Heart left ventricle (tissue), 13 donors: ENCODE measurements at regions not wholly inside any gene's neighbourhood (a gene's known extent, or its start where the extent isn't known, plus 50 kb on each side); places are given as distances from the start of the nearest gene placed in this dataset.

Source experiments
- POLR2A ChIP-seq, 2 donors: fragments of 450-650 bp; IDR thresholded peaks; one replicate each; pipeline ENCODE4 v1.6.1; 2017; ENCODE audit warnings: antibody characterized with exemption in 2 of 2, mild to moderate bottlenecking in 2 of 2, moderate library complexity in 2 of 2
- TF ChIP-seq, protein P1 (sequence below), 12 donors: fragments of 200-600 bp; sonication (generic) in 4 of 12; IDR thresholded peaks; one replicate each; pipeline versions ENCODE4 v1.5.0 to v1.8.0; 2018 to 2022; ENCODE audit warnings: antibody characterized with exemption in 12 of 12, mild to moderate bottlenecking in 5 of 12
- donor health status: ischemic (EF 13 %, LVEDD 7.1; RV severe dilation, severe dysfunction).
- donor health status: DM: no; HTN: yes; CAD: no.
- donor health status: DM: no; HTN: no; CAD: no.
- donor health status: ischemic (EF 25% LVEDD 6.9; RV normal size, moderate dysfunction).
- donor health status: ischemic (EF 25% LVEDD 5.7; RV mildly dilated, moderate dysfunction).
- donor health status: ischemic (EF 35%, LVEDD 5.7; RV mildly dilated, moderate dysfunction).
- donor health status: nonischemic (EF 11% LVEDD 7.7; RV severe dilation, severe dysfunction).
- donor health status: DM: yes; HTN: yes; CAD: no.
- donor health status: PGD.
- donor health status: ischemic (EF 29% LVEDD 5.4; RV normal size, mild dysfunction).
- donor health status: nonischemic (EF 23%, LVEDD 6.1; RV moderate dilation, normal function).

GRCh38 chr19:57016076-57016475 is 103.7 kb upstream of the USP29 start:
- no peak for TF ChIP-seq POLR2A (IDR thresholded peaks at IDR 0.05)
- TF ChIP-seq, protein P1, sequence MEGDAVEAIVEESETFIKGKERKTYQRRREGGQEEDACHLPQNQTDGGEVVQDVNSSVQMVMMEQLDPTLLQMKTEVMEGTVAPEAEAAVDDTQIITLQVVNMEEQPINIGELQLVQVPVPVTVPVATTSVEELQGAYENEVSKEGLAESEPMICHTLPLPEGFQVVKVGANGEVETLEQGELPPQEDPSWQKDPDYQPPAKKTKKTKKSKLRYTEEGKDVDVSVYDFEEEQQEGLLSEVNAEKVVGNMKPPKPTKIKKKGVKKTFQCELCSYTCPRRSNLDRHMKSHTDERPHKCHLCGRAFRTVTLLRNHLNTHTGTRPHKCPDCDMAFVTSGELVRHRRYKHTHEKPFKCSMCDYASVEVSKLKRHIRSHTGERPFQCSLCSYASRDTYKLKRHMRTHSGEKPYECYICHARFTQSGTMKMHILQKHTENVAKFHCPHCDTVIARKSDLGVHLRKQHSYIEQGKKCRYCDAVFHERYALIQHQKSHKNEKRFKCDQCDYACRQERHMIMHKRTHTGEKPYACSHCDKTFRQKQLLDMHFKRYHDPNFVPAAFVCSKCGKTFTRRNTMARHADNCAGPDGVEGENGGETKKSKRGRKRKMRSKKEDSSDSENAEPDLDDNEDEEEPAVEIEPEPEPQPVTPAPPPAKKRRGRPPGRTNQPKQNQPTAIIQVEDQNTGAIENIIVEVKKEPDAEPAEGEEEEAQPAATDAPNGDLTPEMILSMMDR (IDR thresholded peaks at IDR 0.05): no peak
